Esophagus squamous epithelium (tissue), 5 donors: ENCODE measurements at regions not wholly inside any gene's neighbourhood (a gene's known extent, or its start where the extent isn't known, plus 50 kb on each side); places are given as distances from the start of the nearest gene placed in this dataset.

Source experiments
- DNase-seq: peaks from one replicate; lab custom pipeline; 2025; lab: John Stamatoyannopoulos, UW
- H3K27ac ChIP-seq, 4 donors: fragments of 200-600 bp; sonication (generic); one replicate each; pipeline ENCODE4 v1.5.1; 2016 to 2019; ENCODE audit warnings: mild to moderate bottlenecking in 1 of 4
- H3K27me3 ChIP-seq, 4 donors: fragments of 200-600 bp; sonication (generic); 1 replicate in 3 of 4; 2 replicates in 1 of 4; pipeline versions ENCODE4 v1.5.1 to v1.6.0; 2017 to 2021; ENCODE audit warnings: antibody characterized with exemption in 1 of 4
- H3K36me3 ChIP-seq, 3 donors: fragments of 200-600 bp; sonication (generic); one replicate each; pipeline ENCODE4 v1.5.1; 2016 to 2019
- H3K4me1 ChIP-seq, 3 donors: fragments of 200-600 bp; sonication (generic); one replicate each; pipeline ENCODE4 v1.5.1; 2017 to 2019
- H3K4me3 ChIP-seq, 4 donors: fragments of 200-600 bp; sonication (generic); 1 replicate in 3 of 4; 2 replicates in 1 of 4; pipeline ENCODE4 v1.5.1; 2016 to 2019; ENCODE audit warnings: mild to moderate bottlenecking in 2 of 4, moderate library complexity in 1 of 4
- H3K9me3 ChIP-seq, 3 donors: fragments of 200-600 bp; sonication (generic); one replicate each; pipeline ENCODE4 v1.5.1; 2016 to 2019
- CTCF ChIP-seq, 6 experiments: fragments of 450-650 bp in 4 of 6; fragments of 200-600 bp in 2 of 6; sonication (generic) in 2 of 6; IDR thresholded peaks; one replicate each; pipeline ENCODE4 v1.5.1; 2016 to 2019; ENCODE audit warnings: antibody characterized with exemption in 6 of 6, mild to moderate bottlenecking in 4 of 6, moderate library complexity in 4 of 6
- POLR2A ChIP-seq, 4 donors: fragments of 450-650 bp; IDR thresholded peaks; one replicate each; pipeline ENCODE4 v1.6.1; 2017; ENCODE audit warnings: antibody characterized with exemption in 4 of 4, mild to moderate bottlenecking in 4 of 4, moderate library complexity in 3 of 4
- WGBS, 2 donors: methylation state at CpG; one replicate each; pipeline ENCODE4 v1.1.5; 2018; 5-methylcytosine and 5-hydroxymethylcytosine counted together
- intact Hi-C: fragments of 100-400 bp; cut with DNase I; formaldehyde crosslinking; loops from one replicate; pipeline ENCODE4 v1.15.0; 2022
- donor health status: DM: yes; HTN: yes; CAD: no.

GRCh38 chr1:192003295-192004077 is 154.8 kb upstream of the RGS18 start:
- DNase-seq: no peak
- intact Hi-C loops: no loop called here
- Histone ChIP-seq H3K4me1 (no peaks in the 10 kb centered on the region), H3K27ac (no peak overlapping the region), H3K9me3 (no peaks in the 10 kb centered on the region), H3K36me3 (no peaks in the 10 kb centered on the region), H3K4me3 (no peak overlapping the region), H3K27me3 (no peaks in the 10 kb centered on the region)
- TF ChIP-seq POLR2A (IDR thresholded peaks at IDR 0.05): no peak
- TF ChIP-seq CTCF (IDR thresholded peaks at IDR 0.05): no peak
- 84 to 90% methylated on average over 5 of the region's 5 CpGs for WGBS, 2 donors

GRCh38 chr1:192005976-192006375 is 152.3 kb upstream of the RGS18 start:
- Histone ChIP-seq H3K4me3 (no peak overlapping the region), H3K27me3 (no peaks in the 10 kb centered on the region), H3K9me3 (no peaks in the 10 kb centered on the region), H3K36me3 (no peaks in the 10 kb centered on the region), H3K4me1 (no peaks in the 10 kb centered on the region), H3K27ac (no peak overlapping the region)
- no peak for TF ChIP-seq POLR2A (IDR thresholded peaks at IDR 0.05)
- no peak for TF ChIP-seq CTCF (IDR thresholded peaks at IDR 0.05)
- 69 to 71% methylated on average over 3 of the region's 3 CpGs for WGBS, 2 donors
- DNase-seq: no peak
- intact Hi-C loops: no loop called here

GRCh38 chr1:192008281-192008825 is 149.9 kb upstream of the RGS18 start:
- Histone ChIP-seq H3K36me3 (no peaks in the 10 kb centered on the region), H3K9me3 (no peaks in the 10 kb centered on the region), H3K27ac (no peak overlapping the region), H3K4me3 (no peak overlapping the region), H3K27me3 (no peaks in the 10 kb centered on the region), H3K4me1 (no peaks in the 10 kb centered on the region)
- DNase-seq: no peak
- no peak for TF ChIP-seq POLR2A (IDR thresholded peaks at IDR 0.05)
- TF ChIP-seq CTCF (IDR thresholded peaks at IDR 0.05): no peak
- intact Hi-C loops: no loop called here
- WGBS, 2 donors: 31 to 37% methylated on average over 1 of the region's 1 CpG

- H3K9me3 ChIP-seq: no peaks in the 10 kb centered on the region
- no peak for DNase-seq
- TF ChIP-seq POLR2A (IDR thresholded peaks at IDR 0.05) (no peak), CTCF (IDR thresholded peaks at IDR 0.05) (no peak)
- H3K4me1 ChIP-seq: no peaks in the 10 kb centered on the region
- no peaks in the 10 kb centered on the region for H3K27me3 ChIP-seq
- H3K27ac ChIP-seq: no peak overlapping the region
- no peaks in the 10 kb centered on the region for H3K36me3 ChIP-seq
- H3K4me3 ChIP-seq: no peak overlapping the region
- WGBS, 2 donors: 60 to 80% methylated on average over 1 of the region's 1 CpG
- intact Hi-C loops: no loop called here
Measured at GRCh38 chr1:192010406-192010805, 147.9 kb upstream of the RGS18 start.

GRCh38 chr1:192011525-192011924 is 146.7 kb upstream of the RGS18 start:
- no peak overlapping the region for H3K27ac ChIP-seq
- H3K4me3 ChIP-seq: no peak overlapping the region
- H3K27me3 ChIP-seq: no peaks in the 10 kb centered on the region
- WGBS, 2 donors: 91 to 97% methylated on average over 8 to 11 of the region's 11 CpGs
- no peaks in the 10 kb centered on the region for H3K4me1 ChIP-seq
- no peaks in the 10 kb centered on the region for H3K36me3 ChIP-seq
- TF ChIP-seq CTCF (IDR thresholded peaks at IDR 0.05) (no peak), POLR2A (IDR thresholded peaks at IDR 0.05) (no peak)
- DNase-seq: no peak
- intact Hi-C loops: no loop called here
- no peaks in the 10 kb centered on the region for H3K9me3 ChIP-seq
